GM19397 (cell line): ENCODE measurements at regions not wholly inside any gene's neighbourhood (a gene's known extent, or its start where the extent isn't known, plus 50 kb on each side); places are given as distances from the start of the nearest gene placed in this dataset.
"Not testable (repeated sequence)": the region's sequence is repeated elsewhere in the genome, so short reads cannot be mapped to it uniquely, and the experiment has no call there.

Source experiments
- ATAC-seq: cut with Tn5 transposase; IDR thresholded peaks from one replicate; pipeline ENCODE4 v1.9.1; 2021; ENCODE audit warnings: mild to moderate bottlenecking, moderate library complexity; ENCODE audit not compliant: unreplicated experiment

GRCh38 chr16:10232757-10233156 lies 50.5 kb upstream of the GRIN2A start:
- no peak for ATAC-seq

GRCh38 chr16:10239640-10240039 lies 57.4 kb upstream of the GRIN2A start:
- no peak for ATAC-seq

GRCh38 chr16:10240854-10241613 lies 58.8 kb upstream of the GRIN2A start:
- ATAC-seq: no peak

GRCh38 chr16:10242097-10242496 lies 59.9 kb upstream of the GRIN2A start:
- ATAC-seq: no peak

- no peak for ATAC-seq
Observed at GRCh38 chr16:10242916-10243315, 60.7 kb upstream of the GRIN2A start.

- no peak for ATAC-seq
Observed at GRCh38 chr16:10245002-10245401, 62.8 kb upstream of the GRIN2A start.

- no peak for ATAC-seq
Observed at GRCh38 chr16:10250137-10250828, 68.1 kb upstream of the GRIN2A start.

- ATAC-seq: no peak
Observed at GRCh38 chr16:10252155-10252554, 69.9 kb upstream of the GRIN2A start.

GRCh38 chr16:10253409-10253808 lies 71.2 kb upstream of the GRIN2A start:
- no peak for ATAC-seq

GRCh38 chr16:10255728-10256127 lies 73.5 kb upstream of the GRIN2A start:
- ATAC-seq: no peak

- no peak for ATAC-seq
Observed at GRCh38 chr16:10256784-10257641, 74.8 kb upstream of the GRIN2A start.

- not testable (repeated sequence) for ATAC-seq
Observed at GRCh38 chr16:10257642-10258251, 75.5 kb upstream of the GRIN2A start.

GRCh38 chr16:10258930-10259603 lies 76.8 kb upstream of the GRIN2A start:
- not testable (repeated sequence) for ATAC-seq

- no peak for ATAC-seq
Observed at GRCh38 chr16:10261077-10261476, 78.8 kb upstream of the GRIN2A start.

GRCh38 chr16:10261526-10261925 lies 79.3 kb upstream of the GRIN2A start:
- not testable (repeated sequence) for ATAC-seq

- no peak for ATAC-seq
Observed at GRCh38 chr16:10262377-10263132, 80.3 kb upstream of the GRIN2A start.

GRCh38 chr16:10265770-10266615 lies 83.8 kb upstream of the GRIN2A start:
- ATAC-seq: no peak

- no peak for ATAC-seq
Observed at GRCh38 chr16:10266809-10267208, 84.6 kb upstream of the GRIN2A start.

GRCh38 chr16:10269632-10270031 lies 87.4 kb upstream of the GRIN2A start:
- ATAC-seq: no peak
